Erythroblast (primary cell): ENCODE measurements at regions not wholly inside any gene's neighbourhood (a gene's known extent, or its start where the extent isn't known, plus 50 kb on each side); places are given as distances from the start of the nearest gene placed in this dataset.

ENCODE experiments used
- DNase-seq, 2 experiments: peaks; one replicate each; lab custom pipeline; 2025; lab: John Stamatoyannopoulos, UW
- GATA1 ChIP-seq: IDR thresholded peaks from 2 replicates; pipeline ENCODE4 v1.6.1; 2011; ENCODE audit warnings: low read depth, mild to moderate bottlenecking, control low read depth, low read length, moderate library complexity
- POLR2A ChIP-seq: IDR thresholded peaks from 2 replicates; pipeline ENCODE4 v1.6.1; 2011; ENCODE audit warnings: mild to moderate bottlenecking, low read length

GRCh38 chr7:46739518-46740234, 818.6 kb upstream of the IGFBP3 start:
- DNase-seq: no peak
- no peak for TF ChIP-seq GATA1
- no peak for TF ChIP-seq POLR2A

GRCh38 chr7:46738796-46739195, 817.7 kb upstream of the IGFBP3 start:
- TF ChIP-seq POLR2A (no peak), GATA1 (no peak)
- DNase-seq: no peak

- DNase-seq: no peak
- TF ChIP-seq POLR2A: no peak
- no peak for TF ChIP-seq GATA1
These were observed 817.1 kb upstream of the IGFBP3 start for GRCh38 chr7:46738165-46738564.

GRCh38 chr7:46725838-46726237, 804.8 kb upstream of the IGFBP3 start:
- no peak for DNase-seq
- TF ChIP-seq POLR2A (no peak), GATA1 (no peak)

- no peak for DNase-seq
These were observed 804.1 kb upstream of the IGFBP3 start for GRCh38 chr7:46725136-46725535.

GRCh38 chr7:46723742-46724141, 802.7 kb upstream of the IGFBP3 start:
- no peak for DNase-seq
- no peak for TF ChIP-seq GATA1
- no peak for TF ChIP-seq POLR2A

More at GRCh38 chr7:46725136-46725535, 804.1 kb upstream of the IGFBP3 start:
- TF ChIP-seq GATA1 (no peak), POLR2A (no peak)

GRCh38 chr7:46723003-46723402, 801.9 kb upstream of the IGFBP3 start:
- TF ChIP-seq POLR2A (no peak), GATA1 (no peak)
- no peak for DNase-seq

- no peak for DNase-seq
- no peak for TF ChIP-seq POLR2A
- no peak for TF ChIP-seq GATA1
These were observed 799.7 kb upstream of the IGFBP3 start for GRCh38 chr7:46720761-46721160.

GRCh38 chr7:46719616-46720015, 798.5 kb upstream of the IGFBP3 start:
- DNase-seq: no peak

GRCh38 chr7:46716926-46717325, 795.9 kb upstream of the IGFBP3 start:
- TF ChIP-seq GATA1 (no peak), POLR2A (no peak)
- no peak for DNase-seq

More at GRCh38 chr7:46719616-46720015, 798.5 kb upstream of the IGFBP3 start:
- TF ChIP-seq POLR2A (no peak), GATA1 (no peak)

GRCh38 chr7:46715579-46715978, 794.5 kb upstream of the IGFBP3 start:
- DNase-seq: no peak
- TF ChIP-seq GATA1 (no peak), POLR2A (no peak)

GRCh38 chr7:46714904-46715303, 793.8 kb upstream of the IGFBP3 start:
- no peak for TF ChIP-seq POLR2A
- no peak for TF ChIP-seq GATA1
- no peak for DNase-seq

GRCh38 chr7:46713868-46714596, 793.0 kb upstream of the IGFBP3 start:
- DNase-seq: no peak
- TF ChIP-seq GATA1: no peak
- no peak for TF ChIP-seq POLR2A

- DNase-seq: no peak
- no peak for TF ChIP-seq POLR2A
- TF ChIP-seq GATA1: no peak
These were observed 789.9 kb upstream of the IGFBP3 start for GRCh38 chr7:46710927-46711326.

- TF ChIP-seq GATA1 (no peak), POLR2A (no peak)
- DNase-seq: no peak
These were observed 786.9 kb upstream of the IGFBP3 start for GRCh38 chr7:46707973-46708372.
